Fibroblast of mammary gland (primary cell): ENCODE measurements at regions not wholly inside any gene's neighbourhood (a gene's known extent, or its start where the extent isn't known, plus 50 kb on each side); places are given as distances from the start of the nearest gene placed in this dataset.

Experiments
- DNase-seq: peaks from one replicate; pipeline ENCODE4 v3.0.0-alpha.2; 2010; ENCODE audit warnings: low read depth
- H3K4me3 ChIP-seq: 2 replicates; pipeline ENCODE4 v1.5.1; 2011; ENCODE audit warnings: low read depth, mild to moderate bottlenecking, low read length, moderate library complexity; ENCODE audit not compliant: control insufficient read depth
- CTCF ChIP-seq: conservative IDR thresholded peaks from 2 replicates; pipeline ENCODE4 v1.5.1; 2011; ENCODE audit warnings: low read depth, low read length, inconsistent platforms; ENCODE audit not compliant: control insufficient read depth, insufficient read depth

- TF ChIP-seq CTCF = no peak
- peak; percentile 46 for DNase-seq
- H3K4me3 ChIP-seq = no peak overlapping the region
Measured at GRCh38 chr4:123479944-123480343, 83.3 kb downstream of the SPRY1 start.

- peak; percentile 48 for DNase-seq
- no peak for TF ChIP-seq CTCF
Measured at GRCh38 chr4:123480706-123481418, 84.3 kb downstream of the SPRY1 start.

GRCh38 chr4:123481717-123482116 lies 85.1 kb downstream of the SPRY1 start:
- H3K4me3 ChIP-seq = no peak overlapping the region
- no peak for TF ChIP-seq CTCF
- DNase-seq = no peak

More at GRCh38 chr4:123480706-123481418, 84.3 kb downstream of the SPRY1 start:
- no peak overlapping the region for H3K4me3 ChIP-seq

GRCh38 chr4:123484291-123484926 lies 87.8 kb downstream of the SPRY1 start:
- no peak overlapping the region for H3K4me3 ChIP-seq
- no peak for DNase-seq
- no peak for TF ChIP-seq CTCF

- no peak for DNase-seq
- no peak overlapping the region for H3K4me3 ChIP-seq
- no peak for TF ChIP-seq CTCF
Measured at GRCh38 chr4:123485601-123486000, 89.0 kb downstream of the SPRY1 start.

- no peak for TF ChIP-seq CTCF
- peak; percentile 72 for DNase-seq
Measured at GRCh38 chr4:123488916-123489315, 92.3 kb downstream of the SPRY1 start.

More at GRCh38 chr4:123488916-123489315, 92.3 kb downstream of the SPRY1 start:
- no peak overlapping the region for H3K4me3 ChIP-seq
